Subcutaneous abdominal adipose tissue (tissue), 5 donors: ENCODE measurements at regions not wholly inside any gene's neighbourhood (a gene's known extent, or its start where the extent isn't known, plus 50 kb on each side); places are given as distances from the start of the nearest gene placed in this dataset.

Source experiments
- H3K27ac ChIP-seq: one replicate; pipeline ENCODE4 v1.7.0; 2013; ENCODE audit warnings: low read depth, mild to moderate bottlenecking, inconsistent platforms, low read length, moderate library complexity
- H3K27me3 ChIP-seq, 5 donors: one replicate each; pipeline ENCODE4 v1.7.0; 2013; ENCODE audit warnings: low read length in 5 of 5, inconsistent platforms in 1 of 5; ENCODE audit not compliant: control insufficient read depth in 5 of 5, insufficient read depth in 4 of 5
- H3K36me3 ChIP-seq, 5 donors: one replicate each; pipeline ENCODE4 v1.7.0; 2013; ENCODE audit warnings: low read length in 5 of 5; ENCODE audit not compliant: control insufficient read depth in 5 of 5, insufficient read depth in 5 of 5
- H3K4me1 ChIP-seq, 5 donors: one replicate each; pipeline ENCODE4 v1.7.0; 2013; ENCODE audit warnings: low read length in 5 of 5, mild to moderate bottlenecking in 3 of 5, moderate library complexity in 1 of 5; ENCODE audit not compliant: control insufficient read depth in 5 of 5, insufficient read depth in 5 of 5
- H3K4me3 ChIP-seq, 5 donors: one replicate each; pipeline ENCODE4 v1.7.0; 2013; ENCODE audit warnings: low read length in 5 of 5, low read depth in 1 of 5
- H3K9ac ChIP-seq, 5 donors: one replicate each; pipeline ENCODE4 v1.7.0; 2013; ENCODE audit warnings: low read length in 5 of 5, mild to moderate bottlenecking in 4 of 5, moderate library complexity in 3 of 5
- H3K9me3 ChIP-seq, 5 donors: one replicate each; pipeline ENCODE4 v1.7.0; 2013; ENCODE audit warnings: low read length in 5 of 5; ENCODE audit not compliant: control insufficient read depth in 5 of 5
- donor health status: healthy.
- donor health status: healthy.
- donor health status: healthy.
- donor health status: healthy.
- donor health status: healthy.

GRCh38 chr16:66315210-66315825 is 51.2 kb upstream of the CDH5 start:
- Histone ChIP-seq H3K9me3 (no peaks in the 10 kb centered on the region), H3K27me3 (peaks cover 0 to 4% (median 0%) of the 10 kb centered on the region in 5 donors), H3K4me3 (peak overlapping the region in 1 of 5 donors; percentile 20), H3K9ac (peak overlapping the region in 1 of 5 donors; percentile 26), H3K4me1 (peaks cover 2 to 12% (median 9%) of the 10 kb centered on the region in 5 donors), H3K36me3 (no peaks in the 10 kb centered on the region), H3K27ac (peak overlapping the region; percentile 69)

GRCh38 chr16:66311306-66311705 is 55.2 kb upstream of the CDH5 start:
- Histone ChIP-seq H3K4me3 (no peak overlapping the region), H3K27me3 (peaks cover 0 to 2% (median 0%) of the 10 kb centered on the region in 5 donors), H3K27ac (no peak overlapping the region), H3K4me1 (peaks cover 2 to 12% (median 9%) of the 10 kb centered on the region in 5 donors), H3K9ac (no peak overlapping the region), H3K9me3 (no peaks in the 10 kb centered on the region), H3K36me3 (no peaks in the 10 kb centered on the region)

- Histone ChIP-seq H3K9ac (no peak overlapping the region), H3K27me3 (peaks cover 0 to 14% (median 4%) of the 10 kb centered on the region in 5 donors), H3K36me3 (no peaks in the 10 kb centered on the region), H3K9me3 (no peaks in the 10 kb centered on the region), H3K4me1 (peaks cover 0 to 4% (median 3%) of the 10 kb centered on the region in 5 donors), H3K4me3 (no peak overlapping the region), H3K27ac (no peak overlapping the region)
Measured at GRCh38 chr16:66309215-66309807, 57.2 kb upstream of the CDH5 start.

GRCh38 chr16:66308096-66308495 is 58.4 kb upstream of the CDH5 start:
- H3K9me3 ChIP-seq: no peaks in the 10 kb centered on the region
- no peak overlapping the region for H3K9ac ChIP-seq
- H3K36me3 ChIP-seq: no peaks in the 10 kb centered on the region
- peaks cover 0 to 8% (median 5%) of the 10 kb centered on the region in 5 donors for H3K4me1 ChIP-seq
- no peak overlapping the region for H3K27ac ChIP-seq
- H3K27me3 ChIP-seq: peaks cover 0 to 23% (median 4%) of the 10 kb centered on the region in 5 donors
- no peak overlapping the region for H3K4me3 ChIP-seq

GRCh38 chr16:66306366-66307150 is 59.9 kb upstream of the CDH5 start:
- Histone ChIP-seq H3K9me3 (peaks cover 0 to 7% (median 0%) of the 10 kb centered on the region in 5 donors), H3K4me1 (peaks cover 0 to 8% (median 5%) of the 10 kb centered on the region in 5 donors), H3K9ac (no peak overlapping the region), H3K4me3 (no peak overlapping the region), H3K27me3 (peaks cover 0 to 23% (median 4%) of the 10 kb centered on the region in 5 donors), H3K27ac (no peak overlapping the region), H3K36me3 (no peaks in the 10 kb centered on the region)

GRCh38 chr16:66304961-66305360 is 61.5 kb upstream of the CDH5 start:
- Histone ChIP-seq H3K9me3 (peaks cover 0 to 11% (median 0%) of the 10 kb centered on the region in 5 donors), H3K4me1 (peaks cover 0 to 8% (median 5%) of the 10 kb centered on the region in 5 donors), H3K36me3 (no peaks in the 10 kb centered on the region), H3K4me3 (no peak overlapping the region), H3K27ac (no peak overlapping the region), H3K27me3 (peaks cover 0 to 23% (median 4%) of the 10 kb centered on the region in 5 donors), H3K9ac (no peak overlapping the region)

- Histone ChIP-seq H3K9ac (no peak overlapping the region), H3K27ac (no peak overlapping the region)
Measured at GRCh38 chr16:66304151-66304550, 62.3 kb upstream of the CDH5 start.

GRCh38 chr16:66300501-66300900 is 66.0 kb upstream of the CDH5 start:
- H3K9ac ChIP-seq: no peak overlapping the region
- H3K9me3 ChIP-seq: peaks cover 0 to 17% (median 0%) of the 10 kb centered on the region in 5 donors
- H3K27me3 ChIP-seq: peaks cover 0 to 18% (median 4%) of the 10 kb centered on the region in 5 donors
- no peaks in the 10 kb centered on the region for H3K36me3 ChIP-seq
- H3K4me1 ChIP-seq: peaks cover 0 to 8% (median 5%) of the 10 kb centered on the region in 5 donors
- no peak overlapping the region for H3K27ac ChIP-seq
- H3K4me3 ChIP-seq: no peak overlapping the region

More at GRCh38 chr16:66304151-66304550, 62.3 kb upstream of the CDH5 start:
- Histone ChIP-seq H3K4me3 (no peak overlapping the region), H3K9me3 (peaks cover 0 to 11% (median 0%) of the 10 kb centered on the region in 5 donors), H3K4me1 (peaks cover 0 to 8% (median 5%) of the 10 kb centered on the region in 5 donors), H3K27me3 (peaks cover 0 to 23% (median 4%) of the 10 kb centered on the region in 5 donors), H3K36me3 (no peaks in the 10 kb centered on the region)

- no peak overlapping the region for H3K27ac ChIP-seq
- H3K4me1 ChIP-seq: peaks cover 0 to 8% (median 5%) of the 10 kb centered on the region in 5 donors
- peaks cover 0 to 15% (median 2%) of the 10 kb centered on the region in 5 donors for H3K27me3 ChIP-seq
- no peak overlapping the region for H3K4me3 ChIP-seq
- no peaks in the 10 kb centered on the region for H3K36me3 ChIP-seq
- no peak overlapping the region for H3K9ac ChIP-seq
- H3K9me3 ChIP-seq: peaks cover 0 to 17% (median 0%) of the 10 kb centered on the region in 5 donors
Measured at GRCh38 chr16:66300037-66300436, 66.5 kb upstream of the CDH5 start.
